ENCODE measurements at regions not wholly inside any gene's neighbourhood (a gene's known extent, or its start where the extent isn't known, plus 50 kb on each side); places are given as distances from the start of the nearest gene placed in this dataset.

DNA sequence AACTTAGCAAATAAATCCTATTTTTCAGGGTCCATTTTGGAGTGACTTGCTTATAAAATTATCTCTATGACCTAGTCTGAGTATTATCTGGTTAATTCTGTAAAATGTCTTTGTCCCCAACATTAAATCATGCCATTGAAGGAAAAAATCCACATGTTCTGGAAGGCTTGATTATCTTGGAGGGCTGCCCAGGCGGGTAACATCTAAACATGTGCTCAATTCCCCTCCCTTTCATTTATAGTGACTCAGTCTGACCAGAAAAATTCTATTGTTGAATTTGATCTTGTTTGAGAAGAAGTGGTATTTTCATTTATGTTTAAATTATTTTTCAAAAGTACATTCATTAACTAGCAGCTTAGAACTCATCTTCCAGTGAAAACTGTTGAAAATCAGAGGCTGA, 55.4 kb upstream of the SLC10A7 start:
- DNase-seq, result no peak

DNA sequence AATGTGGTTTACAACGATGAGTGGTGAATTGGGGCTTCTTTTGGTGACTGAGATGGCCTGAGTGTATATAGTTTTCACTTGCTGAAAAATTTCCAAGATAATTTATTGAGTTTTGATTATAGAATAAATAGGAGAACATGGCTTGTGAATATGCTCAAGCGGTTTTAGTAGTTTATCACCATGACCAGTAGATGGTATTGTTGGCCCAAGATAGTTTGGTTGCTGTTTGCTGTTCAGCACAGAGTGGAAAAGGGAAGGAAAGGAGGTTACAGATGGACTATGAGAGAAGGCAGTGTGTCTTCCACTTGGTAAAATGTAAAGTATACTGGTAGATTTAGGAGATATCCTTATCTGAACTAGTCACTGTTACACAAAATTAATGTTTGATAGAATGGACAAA, 55.8 kb upstream of the POU4F2 start:
- DNase-seq, result peak in 1 of 3 experiments; percentile 47

DNA sequence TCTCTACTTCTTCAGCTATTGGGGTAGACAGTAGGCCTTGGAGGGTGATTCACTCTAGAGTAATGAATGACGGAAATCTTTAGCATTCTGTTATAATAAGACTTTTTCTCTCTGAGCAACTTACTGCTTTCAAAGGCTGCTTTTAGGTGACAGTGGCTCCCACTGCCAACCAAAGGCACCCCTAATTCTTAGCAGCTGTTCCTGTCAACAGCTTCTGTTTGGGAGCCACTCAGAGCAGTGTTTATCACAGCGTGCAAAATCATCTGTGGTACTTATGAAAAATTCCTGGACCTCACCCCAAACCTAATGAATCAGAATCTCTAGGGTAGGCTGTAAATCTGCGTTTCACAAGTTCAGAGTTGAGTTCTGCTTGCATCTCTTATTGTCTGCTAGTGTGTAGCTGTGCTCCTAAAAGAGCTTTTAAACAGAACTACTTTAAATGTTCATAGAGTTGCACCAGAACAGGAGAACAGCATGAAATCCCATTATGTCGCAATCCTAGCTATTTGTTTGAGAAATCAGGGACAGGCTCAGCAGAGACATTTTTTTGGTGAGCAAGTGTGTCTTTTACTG, 52.8 kb upstream of the POU4F2 start:
- peak in 1 of 3 experiments; percentile 15 for DNase-seq

Measured in NCI-H1417 (cell line).